ENCODE measurements at regions not wholly inside any gene's neighbourhood (a gene's known extent, or its start where the extent isn't known, plus 50 kb on each side); places are given as distances from the start of the nearest gene placed in this dataset.

- intact Hi-C loops (cut with micrococcal nuclease) = no loop called here
- Histone ChIP-seq H3K27ac (ENCODE audit: low read depth, low read length) (no peak overlapping the region), H3K4me2 (ENCODE audit: low read length) (no peak overlapping the region), H3K36me3 (ENCODE audit: control insufficient read depth in 1 of 2, insufficient read depth in 2 of 2, low read length in 2 of 2) (no peaks in the 10 kb centered on the region), H3K9me3 (ENCODE audit: control insufficient read depth in 1 of 2, insufficient read depth in 1 of 2, low read depth in 1 of 2, low read length in 2 of 2) (no peaks in the 10 kb centered on the region), H4K20me1 (ENCODE audit: insufficient read depth) (no peaks in the 10 kb centered on the region), H2AFZ (ENCODE audit: low read depth, low read length, poor library complexity, severe bottlenecking) (no peak overlapping the region), H3K4me3 (replicated peaks in 1 of 2; ENCODE audit: low read depth in 1 of 2, low read length in 2 of 2) (no peak overlapping the region), H3K9me2 (ENCODE audit: insufficient read depth) (no peaks in the 10 kb centered on the region), H3K9ac (ENCODE audit: low read length) (no peak overlapping the region), H3K79me2 (ENCODE audit: insufficient read depth, low read length) (no peaks in the 10 kb centered on the region), H3K4me1 (ENCODE audit: control insufficient read depth in 1 of 2, insufficient read depth in 2 of 2, low read length in 2 of 2) (no peaks in the 10 kb centered on the region), H3K27me3 (ENCODE audit: insufficient read depth, low read length) (no peaks in the 10 kb centered on the region)
- no peak for ATAC-seq
- DNase-seq (ENCODE audit: low read depth, low spot score) = no peak
- BruUV-seq (replicated peaks) = no TSS peak
- ChIA-PET POLR2A (no interaction called here), RAD21 (ENCODE audit: low non-redundant PET in 1 of 2, low total read pairs in 2 of 2, uncharacterized antibody in 2 of 2, unreplicated experiment in 2 of 2) (no interaction called here), CTCF (no interaction called here)
- no peak for TF ChIP-seq RAD21 (IDR thresholded peaks at IDR 0.05; ENCODE audit: low read depth)
- TF ChIP-seq POLR2A (IDR thresholded peaks at IDR 0.05; ENCODE audit: borderline replicate concordance, extremely low read depth, insufficient read depth, insufficient read length) = no peak
- TF ChIP-seq EZH2phosphoT487 (IDR thresholded peaks at IDR 0.05; ENCODE audit: borderline replicate concordance) = no peak
- TF ChIP-seq ZNF274 (IDR thresholded peaks at IDR 0.05; ENCODE audit: low read depth, low read length) = no peak
- no peak for TF ChIP-seq EGR1 (IDR thresholded peaks at IDR 0.05; ENCODE audit: low read depth)
- no peak for TF ChIP-seq TCF7L2 (IDR thresholded peaks at IDR 0.05; ENCODE audit: borderline replicate concordance, extremely low read depth, insufficient read depth, insufficient read length)
- TF ChIP-seq EZH2 (IDR thresholded peaks at IDR 0.05) = no peak
- TF ChIP-seq ATF3 (IDR thresholded peaks at IDR 0.05) = no peak
Measured at GRCh38 chr6:77543601-77544000, 80.3 kb upstream of the HTR1B start.

- BruUV-seq (replicated peaks) = no TSS peak
- ChIA-PET POLR2A (no interaction called here), RAD21 (ENCODE audit: low non-redundant PET in 1 of 2, low total read pairs in 2 of 2, uncharacterized antibody in 2 of 2, unreplicated experiment in 2 of 2) (no interaction called here), CTCF (no interaction called here)
- H3K79me2 ChIP-seq (ENCODE audit: insufficient read depth, low read length) = no peaks in the 10 kb centered on the region
- no peak overlapping the region for H3K4me2 ChIP-seq (ENCODE audit: low read length)
- no peaks in the 10 kb centered on the region for H3K36me3 ChIP-seq (ENCODE audit: control insufficient read depth in 1 of 2, insufficient read depth in 2 of 2, low read length in 2 of 2)
- no peaks in the 10 kb centered on the region for H3K4me1 ChIP-seq (ENCODE audit: control insufficient read depth in 1 of 2, insufficient read depth in 2 of 2, low read length in 2 of 2)
- intact Hi-C loops (cut with micrococcal nuclease) = no loop called here
- no peaks in the 10 kb centered on the region for H3K9me2 ChIP-seq (ENCODE audit: insufficient read depth)
- no peaks in the 10 kb centered on the region for H4K20me1 ChIP-seq (ENCODE audit: insufficient read depth)
- no peak overlapping the region for H3K4me3 ChIP-seq (replicated peaks in 1 of 2; ENCODE audit: low read depth in 1 of 2, low read length in 2 of 2)
- no peak overlapping the region for H3K27ac ChIP-seq (ENCODE audit: low read depth, low read length)
- H2AFZ ChIP-seq (ENCODE audit: low read depth, low read length, poor library complexity, severe bottlenecking) = no peak overlapping the region
- no peak for ATAC-seq
- no peaks in the 10 kb centered on the region for H3K9me3 ChIP-seq (ENCODE audit: control insufficient read depth in 1 of 2, insufficient read depth in 1 of 2, low read depth in 1 of 2, low read length in 2 of 2)
- TF ChIP-seq EZH2phosphoT487 (IDR thresholded peaks at IDR 0.05; ENCODE audit: borderline replicate concordance) (no peak), SP1 (IDR thresholded peaks at IDR 0.05; ENCODE audit: low read depth) (no peak), POLR2AphosphoS5 (IDR thresholded peaks at IDR 0.05; ENCODE audit: low read depth, low read length) (no peak), ZBTB33 (IDR thresholded peaks at IDR 0.05; ENCODE audit: extremely low read depth, insufficient replicate concordance, low read length) (no peak), SIN3A (IDR thresholded peaks at IDR 0.05; ENCODE audit: low read depth) (no peak), ZFX (IDR thresholded peaks at IDR 0.05) (no peak), FOSL1 (IDR thresholded peaks at IDR 0.05; ENCODE audit: low read depth) (no peak), CEBPB (IDR thresholded peaks at IDR 0.05; ENCODE audit: low read depth) (no peak), TCF7L2 (IDR thresholded peaks at IDR 0.05; ENCODE audit: borderline replicate concordance, extremely low read depth, insufficient read depth, insufficient read length) (no peak)
- no peak for DNase-seq (ENCODE audit: low read depth, low spot score)
- no peaks in the 10 kb centered on the region for H3K27me3 ChIP-seq (ENCODE audit: insufficient read depth, low read length)
- no peak overlapping the region for H3K9ac ChIP-seq (ENCODE audit: low read length)
Measured at GRCh38 chr6:77548190-77548589, 84.9 kb upstream of the HTR1B start.

Data from HCT116 (cell line).